ENCODE measurements at regions not wholly inside any gene's neighbourhood (a gene's known extent, or its start where the extent isn't known, plus 50 kb on each side); places are given as distances from the start of the nearest gene placed in this dataset.

- no peak for DNase-seq (ENCODE audit: extremely low spot score)
- ChIA-PET POLR2A (no interaction called here), CTCF (no interaction called here)
Observed at GRCh38 chr13:33745370-33746324, 72.3 kb upstream of the RFC3 start.

GRCh38 chr13:33746867-33747266, 71.1 kb upstream of the RFC3 start:
- POLR2A ChIA-PET, result no interaction called here

More at GRCh38 chr13:33745370-33746324, 72.3 kb upstream of the RFC3 start:
- TF ChIP-seq CTCF (IDR thresholded peaks at IDR 0.05; ENCODE audit: control extremely low read depth, extremely low read depth, low read depth, missing control alignments), result no peak

GRCh38 chr13:33751151-33751550, 66.8 kb upstream of the RFC3 start:
- POLR2A ChIA-PET, result no interaction called here
- CTCF ChIA-PET, result no interaction called here
- DNase-seq (ENCODE audit: extremely low spot score), result no peak
- TF ChIP-seq CTCF (IDR thresholded peaks at IDR 0.05; ENCODE audit: control extremely low read depth, extremely low read depth, low read depth, missing control alignments), result no peak

More at GRCh38 chr13:33746867-33747266, 71.1 kb upstream of the RFC3 start:
- CTCF ChIA-PET, result no interaction called here
- TF ChIP-seq CTCF (IDR thresholded peaks at IDR 0.05; ENCODE audit: control extremely low read depth, extremely low read depth, low read depth, missing control alignments), result no peak
- no peak for DNase-seq (ENCODE audit: extremely low spot score)

DNA sequence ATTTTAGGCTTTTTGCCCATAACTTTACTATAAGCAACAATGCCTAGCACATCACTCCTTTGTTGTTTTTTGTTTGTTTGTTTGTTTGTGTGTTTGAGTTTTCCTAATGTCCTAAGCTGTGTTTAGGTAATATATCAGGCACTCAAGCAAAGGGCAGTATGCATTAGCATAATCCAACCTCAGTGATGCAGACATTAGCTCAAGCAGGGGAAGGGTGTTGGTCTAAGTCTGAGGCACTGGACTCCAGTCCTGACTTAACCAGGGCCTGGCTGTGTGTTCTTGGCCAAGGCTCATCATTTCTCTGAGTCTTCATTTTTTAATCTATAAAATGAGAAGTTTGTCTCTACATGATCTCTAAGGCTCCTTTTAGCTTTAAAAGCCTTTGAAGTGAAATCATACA, 65.9 kb upstream of the RFC3 start:
- POLR2A ChIA-PET, result no interaction called here
- no peak for TF ChIP-seq CTCF (IDR thresholded peaks at IDR 0.05; ENCODE audit: control extremely low read depth, extremely low read depth, low read depth, missing control alignments)
- no peak for DNase-seq (ENCODE audit: extremely low spot score)
- CTCF ChIA-PET, result interaction anchor here (0.7 to 2.4 kb wide), 5 partner anchors 10 to 28 kb away, joined by 3 to 9 read pairs (median 5); no protein-coding TSS in a partner anchor

DNA sequence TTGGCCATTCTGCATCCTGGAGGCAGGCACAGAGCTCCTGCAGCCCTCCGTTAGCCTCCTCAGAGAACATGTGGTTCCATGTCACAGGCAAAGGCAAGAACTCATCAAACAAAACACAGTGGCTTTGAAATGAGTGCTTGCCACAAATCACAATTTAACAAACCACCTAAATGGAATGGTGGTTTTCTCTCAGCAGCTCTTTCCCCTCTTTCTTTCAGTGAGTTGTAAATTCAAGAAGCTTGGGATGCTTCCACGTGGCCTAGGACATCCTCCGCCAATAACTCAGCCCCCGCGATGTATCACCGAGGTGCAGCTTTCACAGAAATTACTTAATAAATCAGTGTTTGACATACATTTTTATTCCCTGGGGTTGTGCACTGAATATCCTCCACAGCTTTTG, 65.4 kb upstream of the RFC3 start:
- ChIA-PET POLR2A (no interaction called here), CTCF (interaction anchor here (0.7 to 2.4 kb wide), 8 partner anchors 10 to 39 kb away, joined by 3 to 9 read pairs (median 4); no protein-coding TSS in a partner anchor)
- DNase-seq (ENCODE audit: extremely low spot score), result no peak
- TF ChIP-seq CTCF (IDR thresholded peaks at IDR 0.05; ENCODE audit: control extremely low read depth, extremely low read depth, low read depth, missing control alignments), result no peak

DNA sequence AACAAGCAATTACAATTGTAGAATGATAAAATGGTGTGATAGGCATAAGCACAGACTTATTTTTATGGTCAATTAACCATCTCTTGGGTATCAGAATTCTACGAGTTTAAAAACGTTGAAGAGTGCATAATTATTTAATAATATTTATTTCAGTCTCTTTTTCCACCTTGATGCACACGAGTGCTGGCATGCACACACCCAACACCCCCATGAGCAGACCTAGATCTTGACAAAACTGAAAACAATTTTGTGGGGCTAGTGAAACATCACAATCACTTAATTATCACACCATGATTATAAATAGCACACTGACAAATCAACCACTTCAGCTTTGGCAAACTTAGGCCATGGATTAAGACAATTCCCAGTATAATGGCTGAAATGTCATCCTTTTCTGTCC, 61.0 kb upstream of the RFC3 start:
- CTCF ChIA-PET, result no interaction called here
- DNase-seq (ENCODE audit: extremely low spot score), result no peak
- no peak for TF ChIP-seq CTCF (IDR thresholded peaks at IDR 0.05; ENCODE audit: control extremely low read depth, extremely low read depth, low read depth, missing control alignments)
- POLR2A ChIA-PET, result no interaction called here
